GM12865 (cell line): ENCODE measurements at regions not wholly inside any gene's neighbourhood (a gene's known extent, or its start where the extent isn't known, plus 50 kb on each side); places are given as distances from the start of the nearest gene placed in this dataset.

Source experiments
- DNase-seq: peaks from one replicate; pipeline ENCODE4 v3.0.0; 2010; ENCODE audit warnings: low read depth
- H3K4me3 ChIP-seq: 2 replicates; pipeline ENCODE4 v1.5.1; 2011; ENCODE audit warnings: mild to moderate bottlenecking, low read depth, low read length, control low read depth
- TF ChIP-seq, protein P1 (sequence below): IDR thresholded peaks from 2 replicates; pipeline ENCODE4 v1.5.1; 2011; ENCODE audit warnings: low read length, control low read depth, low read depth, inconsistent platforms; ENCODE audit not compliant: insufficient read depth; ENCODE audit errors: missing control alignments

DNA sequence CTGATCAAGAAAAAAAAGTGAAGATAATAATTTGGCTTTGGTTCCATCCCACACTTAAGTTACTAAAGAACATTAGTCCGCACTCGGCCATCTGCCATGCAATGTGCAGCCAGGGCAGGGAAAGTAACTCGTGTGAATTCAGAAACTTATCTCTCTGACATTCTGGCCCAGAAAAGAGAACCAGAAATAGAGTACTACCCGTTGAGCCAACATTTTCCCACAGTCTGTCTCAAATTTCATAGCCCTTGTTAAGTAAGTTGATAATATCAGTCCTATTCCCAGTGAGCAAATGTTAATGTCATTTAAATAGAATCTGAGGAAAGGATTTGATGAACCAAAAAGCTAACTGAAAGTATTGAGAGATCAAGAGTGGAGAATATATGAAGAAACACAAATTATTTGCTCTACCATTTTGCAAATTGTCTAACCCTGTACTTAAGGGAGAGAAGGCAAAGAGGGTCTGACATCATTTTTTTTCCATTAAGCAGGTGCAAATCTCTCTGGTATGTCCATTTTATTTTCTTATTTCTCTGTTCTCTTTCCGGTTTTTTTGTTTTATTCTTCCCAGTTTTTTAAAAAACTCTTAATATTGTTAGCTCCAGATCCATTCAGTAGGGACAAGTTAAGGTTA, 156.3 kb downstream of the NDFIP2 start:
- no peak for DNase-seq
- no peak overlapping the region for H3K4me3 ChIP-seq
- TF ChIP-seq, protein P1, sequence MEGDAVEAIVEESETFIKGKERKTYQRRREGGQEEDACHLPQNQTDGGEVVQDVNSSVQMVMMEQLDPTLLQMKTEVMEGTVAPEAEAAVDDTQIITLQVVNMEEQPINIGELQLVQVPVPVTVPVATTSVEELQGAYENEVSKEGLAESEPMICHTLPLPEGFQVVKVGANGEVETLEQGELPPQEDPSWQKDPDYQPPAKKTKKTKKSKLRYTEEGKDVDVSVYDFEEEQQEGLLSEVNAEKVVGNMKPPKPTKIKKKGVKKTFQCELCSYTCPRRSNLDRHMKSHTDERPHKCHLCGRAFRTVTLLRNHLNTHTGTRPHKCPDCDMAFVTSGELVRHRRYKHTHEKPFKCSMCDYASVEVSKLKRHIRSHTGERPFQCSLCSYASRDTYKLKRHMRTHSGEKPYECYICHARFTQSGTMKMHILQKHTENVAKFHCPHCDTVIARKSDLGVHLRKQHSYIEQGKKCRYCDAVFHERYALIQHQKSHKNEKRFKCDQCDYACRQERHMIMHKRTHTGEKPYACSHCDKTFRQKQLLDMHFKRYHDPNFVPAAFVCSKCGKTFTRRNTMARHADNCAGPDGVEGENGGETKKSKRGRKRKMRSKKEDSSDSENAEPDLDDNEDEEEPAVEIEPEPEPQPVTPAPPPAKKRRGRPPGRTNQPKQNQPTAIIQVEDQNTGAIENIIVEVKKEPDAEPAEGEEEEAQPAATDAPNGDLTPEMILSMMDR, result no peak

DNA sequence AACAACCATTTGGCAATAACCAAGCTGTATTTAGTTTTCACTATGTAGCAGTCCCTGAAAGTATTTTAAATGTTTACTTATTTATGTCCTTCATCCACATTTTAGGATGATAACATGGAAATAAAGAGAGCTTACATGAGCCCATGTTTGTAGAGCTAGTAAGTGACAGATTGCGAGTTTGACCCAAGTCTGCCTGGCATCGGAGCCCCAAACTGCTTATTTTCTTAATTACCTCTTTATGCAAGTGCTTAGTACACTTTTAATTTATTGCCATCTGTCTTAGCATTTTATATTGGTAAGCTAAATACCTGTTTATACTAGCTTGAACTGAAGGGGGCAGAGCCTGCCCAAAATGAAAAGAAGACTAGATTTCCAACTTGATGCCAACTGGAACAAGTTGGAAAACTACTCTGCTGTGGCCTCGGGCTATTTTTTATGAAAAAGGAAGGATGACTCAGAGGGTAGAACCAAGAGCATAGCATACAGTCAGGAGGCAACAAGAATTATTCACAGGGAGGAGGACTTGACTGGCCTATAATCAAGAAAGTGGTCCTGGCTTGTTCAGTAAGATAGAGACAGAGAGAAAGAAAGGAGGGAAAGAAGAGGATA, 150.2 kb downstream of the NDFIP2 start:
- no peak for DNase-seq
- TF ChIP-seq, protein P1, result no peak
- no peak overlapping the region for H3K4me3 ChIP-seq

DNA sequence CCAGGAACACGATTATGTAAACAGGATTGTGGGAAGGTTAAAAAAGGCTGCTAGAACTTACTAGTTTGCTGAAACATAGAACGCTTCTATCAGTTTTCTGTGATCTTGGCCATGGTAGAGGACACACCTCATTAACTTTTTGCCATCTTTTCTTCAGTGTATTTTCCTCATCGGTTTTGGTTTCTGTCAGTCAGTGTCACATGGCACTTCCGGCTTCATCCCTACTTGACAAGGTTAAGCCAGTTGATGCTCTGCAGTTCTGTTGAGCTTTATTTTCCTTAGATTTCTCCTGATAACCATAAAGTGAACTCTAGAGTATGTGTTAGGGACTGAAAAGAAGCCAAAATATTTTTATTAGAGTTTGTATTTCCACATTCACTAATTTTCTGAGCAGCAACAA, 147.5 kb downstream of the NDFIP2 start:
- TF ChIP-seq, protein P1, result no peak
- H3K4me3 ChIP-seq, result no peak overlapping the region
- no peak for DNase-seq

DNA sequence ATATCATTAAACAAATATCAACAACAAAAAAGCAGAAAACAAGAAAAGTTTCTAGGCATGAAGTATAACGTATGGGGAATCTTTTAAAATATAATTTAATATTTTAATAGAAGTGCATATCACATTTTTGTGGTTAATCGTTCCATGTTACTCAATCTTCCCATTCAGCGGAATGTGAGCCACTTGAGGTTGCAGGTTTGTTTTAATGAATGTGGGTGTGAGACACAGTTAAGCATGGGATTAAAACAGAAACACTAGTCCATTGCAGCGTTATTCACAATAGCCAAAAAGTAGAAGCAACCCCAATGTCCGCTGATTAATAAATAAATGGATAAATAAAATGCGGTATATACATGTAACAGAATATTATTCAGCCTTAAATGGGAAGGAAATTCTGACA, 146.0 kb downstream of the NDFIP2 start:
- no peak for DNase-seq
- TF ChIP-seq, protein P1, result no peak
- H3K4me3 ChIP-seq, result no peak overlapping the region

DNA sequence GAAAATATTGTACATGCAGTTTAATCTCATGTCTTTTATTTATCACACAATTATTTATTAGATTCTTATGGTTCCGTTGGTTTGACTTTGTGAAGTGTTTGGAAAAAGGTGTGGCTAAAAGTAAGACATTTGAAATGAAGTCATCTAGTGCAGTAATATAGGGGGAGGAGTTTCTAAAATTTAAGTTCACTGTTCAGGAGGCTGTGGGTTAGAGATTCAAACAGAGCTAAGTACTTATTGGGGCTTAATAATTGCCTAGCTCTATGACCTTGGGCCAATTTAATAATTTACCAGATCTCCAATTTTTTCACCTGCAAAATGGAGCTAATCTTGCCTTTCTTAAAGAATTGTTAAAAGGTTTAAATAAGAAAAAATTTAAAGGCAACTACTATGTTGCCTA, 144.6 kb downstream of the NDFIP2 start:
- no peak for DNase-seq
- TF ChIP-seq, protein P1, result no peak

DNA sequence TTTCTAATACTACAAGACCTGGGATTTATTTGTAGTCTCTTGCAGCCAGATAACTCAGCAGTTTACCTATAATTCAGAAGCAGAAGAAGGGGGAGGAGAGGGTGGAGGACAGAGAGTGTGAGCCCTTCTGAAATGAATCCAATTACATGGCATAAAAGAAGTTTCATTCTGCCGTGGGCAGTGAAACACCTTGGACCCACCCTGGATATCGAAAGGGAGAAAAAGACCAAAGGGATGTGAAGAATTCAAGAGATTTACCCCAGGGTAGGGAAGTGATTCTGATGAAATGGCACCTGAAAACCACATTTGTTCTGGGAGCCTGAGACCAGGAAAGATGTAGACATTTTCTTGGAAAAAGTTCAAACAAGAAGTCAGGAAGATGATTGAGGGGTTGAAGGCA, 140.9 kb downstream of the NDFIP2 start:
- H3K4me3 ChIP-seq, result no peak overlapping the region
- TF ChIP-seq, protein P1, result no peak
- DNase-seq, result no peak

More for the DNA sequence above, 144.6 kb downstream of the NDFIP2 start:
- no peak overlapping the region for H3K4me3 ChIP-seq

DNA sequence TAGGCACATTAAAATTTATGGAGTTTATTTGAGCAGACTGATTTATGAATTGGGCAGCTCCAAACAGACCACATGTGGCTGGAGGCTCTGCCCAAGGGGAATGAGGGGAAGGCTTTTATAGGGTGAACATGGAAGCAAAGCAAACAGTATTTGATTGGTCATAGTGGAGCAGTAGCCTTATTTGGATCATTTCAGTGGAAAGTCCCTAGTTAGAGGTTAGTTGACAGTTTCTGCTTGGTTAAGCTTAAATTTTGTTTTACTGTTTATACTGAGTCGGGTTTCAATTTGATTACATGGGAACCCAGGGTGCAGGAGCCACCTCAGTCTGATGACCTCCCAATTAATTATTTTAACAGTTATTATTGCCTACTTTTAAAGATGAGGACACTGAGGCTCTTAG, 140.5 kb downstream of the NDFIP2 start:
- peak; percentile 9 for DNase-seq
- no peak overlapping the region for H3K4me3 ChIP-seq
- TF ChIP-seq, protein P1, result no peak
